DMS153 treated with DMSO at 0.1 percent for 48 hours (cell line): ENCODE measurements at regions not wholly inside any gene's neighbourhood (a gene's known extent, or its start where the extent isn't known, plus 50 kb on each side); places are given as distances from the start of the nearest gene placed in this dataset.
"Not testable (repeated sequence)": the region's sequence is repeated elsewhere in the genome, so short reads cannot be mapped to it uniquely, and the experiment has no call there.

ENCODE experiments used
- DNase-seq: peaks from one replicate; lab custom pipeline; 2025; ENCODE audit not compliant: unreplicated experiment; lab: John Stamatoyannopoulos, UW

DNA sequence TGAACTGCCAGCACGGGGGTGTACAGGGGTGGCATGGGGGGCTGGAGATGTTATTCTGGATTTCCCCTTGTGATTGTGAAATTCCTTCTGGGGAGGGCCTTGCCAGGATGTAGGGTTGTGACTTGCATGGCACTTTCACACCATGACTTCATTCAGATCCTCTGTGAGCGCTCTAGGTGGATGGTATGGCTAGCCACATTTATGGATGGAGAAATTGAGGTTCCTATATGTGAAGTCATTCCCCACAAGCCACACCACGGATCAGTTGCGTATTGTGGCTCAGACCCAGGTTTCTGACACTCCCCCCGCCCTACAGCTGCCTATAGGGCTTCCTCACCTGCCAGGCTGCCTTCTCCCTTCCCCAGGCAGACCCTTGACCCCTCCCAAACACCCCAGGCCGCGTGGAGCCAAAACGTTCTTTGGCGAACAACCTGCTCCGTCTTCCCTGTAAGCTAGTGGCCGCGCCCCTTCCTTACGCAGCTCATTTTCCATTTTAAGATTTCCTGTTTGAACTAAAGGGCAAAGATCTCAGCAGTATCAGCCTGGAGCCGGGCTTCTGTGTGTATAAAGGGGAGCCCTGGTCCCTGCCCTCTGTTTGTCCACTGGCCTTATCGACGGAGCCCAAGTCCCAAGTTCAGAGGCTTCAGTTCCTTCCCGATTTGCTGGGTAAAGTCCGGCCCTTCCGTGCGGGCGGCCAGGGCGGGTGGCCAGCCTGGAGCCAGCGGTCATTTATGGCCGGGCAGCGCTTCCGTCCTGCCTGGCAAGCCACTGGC is 97.8 kb upstream of the KLF4 start:
- DNase-seq = peak; percentile 11

DNA sequence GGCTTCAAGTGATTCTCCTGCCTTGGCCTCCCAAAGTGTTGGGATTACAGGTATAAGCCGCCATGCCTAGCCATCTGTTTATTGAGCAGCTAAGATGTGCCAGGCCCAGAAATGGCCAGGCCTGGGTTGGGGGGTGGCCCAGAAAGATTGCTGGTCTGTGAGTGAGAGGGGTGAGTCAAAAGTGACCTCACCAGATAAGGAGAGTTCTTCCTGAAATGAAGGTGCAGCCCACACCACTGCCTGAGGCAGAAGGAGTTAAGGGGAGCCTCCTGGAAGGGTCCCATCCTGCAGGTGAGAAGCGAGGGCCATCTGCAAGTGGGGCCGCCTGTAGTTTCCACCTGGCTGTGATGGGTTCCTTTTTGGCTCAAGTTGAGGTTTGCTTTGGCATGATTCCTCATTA is 96.9 kb upstream of the KLF4 start:
- DNase-seq = no peak

DNA sequence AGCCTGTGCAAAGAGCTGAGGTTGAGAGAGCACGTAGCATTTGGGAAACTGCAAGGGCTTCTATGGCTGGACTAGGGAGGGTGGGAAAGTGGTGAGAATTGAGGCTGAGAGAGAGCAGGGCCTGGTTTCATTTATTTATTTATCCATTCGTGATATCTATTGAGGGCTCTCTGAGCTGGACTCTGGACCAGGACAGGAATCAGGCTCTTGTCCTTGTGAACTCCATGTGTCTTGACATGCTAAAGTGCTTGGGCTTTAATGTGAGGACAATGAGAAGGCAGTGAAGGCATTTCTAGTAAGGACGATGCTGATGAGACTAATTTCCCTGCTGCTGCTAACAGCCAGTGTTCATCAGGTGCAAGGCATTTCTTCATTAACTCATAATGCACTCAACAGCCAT is 95.9 kb upstream of the KLF4 start:
- no peak for DNase-seq

DNA sequence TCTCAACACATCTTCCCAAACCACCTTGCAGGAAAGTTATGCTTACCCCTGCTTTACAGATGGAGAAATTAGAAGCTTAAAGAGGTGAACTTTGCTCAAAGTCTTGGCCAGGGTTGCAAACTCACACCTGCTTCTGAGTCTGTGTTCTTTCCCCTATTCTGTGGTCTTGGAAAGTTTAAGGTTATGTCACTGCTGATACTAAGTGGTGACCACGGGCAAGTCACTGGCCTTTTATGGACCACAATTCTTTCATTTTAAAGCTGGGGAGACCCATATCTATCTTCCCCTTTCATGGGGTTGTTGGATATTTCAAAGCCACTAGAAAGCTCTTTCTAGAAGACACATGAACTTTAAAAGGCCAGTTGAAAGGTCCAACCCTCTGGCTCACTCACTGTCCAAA is 95.4 kb upstream of the KLF4 start:
- DNase-seq = no peak

DNA sequence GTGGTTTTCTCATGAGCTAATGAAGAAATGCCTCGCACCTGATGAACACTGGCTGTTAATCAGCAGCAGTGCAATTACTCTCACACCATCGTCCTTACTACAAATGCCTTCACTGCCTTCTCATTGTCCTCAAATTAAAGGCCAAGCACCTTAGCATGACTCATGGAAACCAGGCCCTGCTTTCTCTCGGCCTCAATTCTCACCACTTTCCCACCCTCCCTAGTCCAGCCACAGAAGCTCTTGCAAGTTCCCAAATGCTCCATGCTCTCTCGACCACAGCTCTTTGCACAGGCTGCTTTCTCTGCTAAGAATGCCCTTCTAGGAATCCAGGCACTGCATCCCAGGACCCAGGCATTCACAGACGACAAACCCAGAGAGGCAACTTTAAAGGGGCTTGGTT is 94.6 kb upstream of the KLF4 start:
- DNase-seq = no peak

DNA sequence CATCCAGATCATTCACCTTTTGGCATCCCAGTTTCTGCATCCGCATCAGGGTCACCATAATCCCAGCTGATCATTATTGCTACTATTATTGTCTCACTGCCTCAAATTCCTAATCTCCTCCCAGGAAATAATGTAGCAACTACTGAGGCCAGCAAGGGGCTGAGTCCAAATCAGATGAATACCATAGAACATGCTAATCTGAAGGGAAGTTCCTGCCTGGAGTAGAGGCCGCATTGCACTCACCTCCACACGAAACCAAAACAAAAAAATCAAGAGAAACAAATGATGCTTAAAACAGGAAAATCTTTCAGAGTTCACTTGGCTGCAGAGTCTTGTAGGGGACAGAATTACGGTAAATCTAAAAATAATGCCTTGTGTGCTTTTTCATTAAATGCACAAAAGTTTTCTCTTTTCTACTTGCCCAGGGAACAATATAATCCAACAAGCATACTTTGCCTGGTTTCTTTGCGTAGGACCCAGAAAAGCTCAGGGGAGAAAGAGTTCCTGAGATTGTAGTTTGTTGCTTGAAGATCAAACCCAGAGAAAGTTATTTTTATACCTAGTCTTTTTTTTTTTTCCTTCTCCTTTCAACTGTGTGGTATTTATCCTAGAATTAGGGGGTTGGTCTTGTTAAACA is 87.7 kb upstream of the KLF4 start:
- no peak for DNase-seq

DNA sequence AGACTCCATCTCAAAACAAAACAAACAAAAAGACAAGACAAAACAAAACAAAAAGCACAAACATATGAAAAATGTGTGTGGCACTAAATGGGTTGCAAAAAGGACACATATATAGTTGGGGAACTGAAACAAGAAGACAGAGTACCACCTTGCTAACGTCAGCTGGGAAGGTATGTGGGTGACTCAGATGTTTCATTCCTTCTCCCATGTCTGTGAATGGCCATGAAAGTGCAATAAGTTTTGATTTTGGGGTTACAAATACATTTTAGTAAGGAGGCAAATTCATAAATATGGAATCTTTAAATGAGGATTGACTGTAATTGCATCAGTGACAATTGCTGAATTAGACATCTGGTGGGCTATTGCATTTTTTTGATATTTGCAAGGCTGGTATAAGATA is 81.6 kb upstream of the KLF4 start:
- DNase-seq = no peak

DNA sequence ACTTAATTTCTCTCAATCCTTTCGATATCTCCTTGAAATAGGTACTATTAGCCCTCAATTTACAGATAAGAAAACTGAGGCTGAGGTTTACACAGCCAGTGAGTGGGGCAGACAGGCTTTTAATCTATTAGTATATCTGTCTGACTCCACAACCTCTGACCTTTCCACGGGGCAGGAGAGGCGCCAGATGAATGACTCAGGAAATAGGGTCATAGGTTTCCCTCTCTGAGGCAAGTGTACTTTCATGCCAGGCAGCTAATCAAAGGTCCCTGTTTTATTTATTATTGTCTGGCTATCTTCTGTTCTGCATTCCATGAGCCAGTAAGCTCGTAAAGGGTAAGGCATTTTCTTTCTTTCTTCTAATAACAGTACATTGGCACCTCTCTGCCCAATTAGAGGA is 79.6 kb upstream of the KLF4 start:
- no peak for DNase-seq

DNA sequence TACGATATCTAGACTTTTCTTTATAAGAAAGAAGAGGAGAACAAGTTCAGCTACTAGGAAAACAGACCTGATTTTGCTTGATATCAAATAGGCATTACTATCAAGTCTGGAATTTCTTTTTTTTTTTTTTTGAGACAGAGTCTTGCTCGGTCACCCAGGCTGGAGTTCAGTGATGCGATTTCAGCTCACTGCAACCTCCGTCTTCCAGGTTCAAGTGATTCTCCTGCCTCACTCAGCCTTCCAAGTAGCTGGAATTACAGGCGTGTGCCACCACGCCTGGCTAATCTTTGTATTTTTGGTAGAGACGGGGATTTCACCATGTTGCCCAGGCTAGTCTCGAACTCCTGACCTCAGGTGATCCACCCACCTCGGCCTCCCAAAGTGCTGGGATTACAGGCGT is 78.8 kb upstream of the KLF4 start:
- not testable (repeated sequence) for DNase-seq

DNA sequence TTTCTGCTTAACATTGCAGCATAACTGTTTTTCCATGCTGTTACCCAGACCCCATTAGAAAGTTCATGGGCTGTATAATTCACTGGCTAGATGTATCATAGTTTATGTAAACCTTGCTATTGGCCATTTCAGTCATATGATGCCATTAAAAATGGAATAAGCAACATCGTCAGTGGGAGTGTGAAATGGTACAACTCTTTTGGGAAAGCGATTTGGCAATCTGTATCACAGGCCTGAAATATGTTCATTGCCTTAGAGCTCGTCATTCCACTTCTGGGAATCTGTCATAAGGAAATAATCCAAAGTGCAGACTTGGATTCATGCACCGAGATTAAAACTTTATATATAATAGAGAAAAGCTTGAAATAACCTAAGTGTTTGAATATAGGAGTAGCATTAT is 77.9 kb upstream of the KLF4 start:
- DNase-seq = no peak

DNA sequence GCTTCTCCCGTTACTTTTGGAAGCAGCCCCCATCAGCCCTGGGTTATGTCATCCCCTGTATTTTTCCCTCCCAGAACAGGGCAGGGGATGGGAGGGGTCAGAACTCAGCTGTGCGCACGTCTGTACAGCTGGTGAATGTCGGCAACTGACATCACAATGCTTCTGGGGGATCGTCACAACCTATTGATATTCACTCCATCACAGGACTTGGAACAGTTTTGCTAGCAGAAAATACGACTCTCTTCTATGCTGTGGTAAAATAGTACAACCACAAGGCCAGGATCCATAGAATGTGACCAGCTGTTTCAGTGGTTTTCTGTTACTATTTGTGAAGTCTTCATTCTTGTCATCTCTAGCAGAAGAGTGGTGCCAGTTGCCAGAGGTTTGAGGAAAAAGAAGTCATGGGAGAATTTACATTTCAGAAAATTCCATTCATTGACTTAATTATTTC is 77.1 kb upstream of the KLF4 start:
- DNase-seq = no peak

DNA sequence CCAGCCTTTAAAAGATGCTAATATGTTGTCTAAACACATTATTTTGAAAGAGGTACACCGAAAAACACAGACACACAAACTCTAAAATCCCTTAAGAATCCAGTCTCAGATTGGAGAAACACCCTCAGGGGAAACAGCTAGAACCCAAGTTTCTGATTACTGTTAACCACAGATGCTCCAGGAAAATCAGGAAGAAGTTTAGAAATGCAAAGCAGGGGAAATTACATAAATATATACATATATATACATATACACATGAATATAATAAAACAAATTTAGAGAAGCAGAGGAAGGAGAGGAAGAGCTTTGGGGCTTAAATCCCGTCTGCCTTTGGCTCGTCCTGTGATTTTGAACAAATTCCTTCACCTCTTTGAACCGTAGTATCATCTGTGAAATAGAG is 73.2 kb upstream of the KLF4 start:
- no peak for DNase-seq

DNA sequence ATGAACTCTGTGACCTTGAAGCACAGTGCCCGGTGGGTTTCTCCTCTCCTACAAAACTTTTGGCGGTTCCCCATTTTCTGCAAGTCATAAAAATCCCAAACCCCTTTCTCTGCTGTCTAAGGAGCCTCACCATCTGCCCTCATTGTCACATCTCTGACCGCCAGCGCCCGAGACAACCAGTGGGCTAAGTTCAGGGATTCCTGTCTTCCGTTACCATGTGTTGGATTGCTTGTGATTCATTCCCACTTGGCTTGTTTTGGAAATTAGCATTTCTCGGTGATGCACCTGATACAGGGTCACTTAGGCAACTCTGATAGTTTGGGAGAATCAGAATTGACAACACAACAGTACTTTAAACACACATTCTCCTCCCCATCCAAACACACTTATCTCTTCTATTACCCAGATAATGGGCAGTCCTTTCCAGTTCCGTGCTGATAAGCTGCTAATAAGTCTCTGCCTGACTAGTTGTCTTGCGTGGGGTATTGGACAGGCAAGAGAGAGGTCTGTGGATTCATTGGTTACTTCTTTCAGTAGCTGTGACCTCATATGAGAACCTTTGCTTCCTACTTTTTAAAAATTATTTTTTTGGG is 70.0 kb upstream of the KLF4 start:
- DNase-seq = no peak

DNA sequence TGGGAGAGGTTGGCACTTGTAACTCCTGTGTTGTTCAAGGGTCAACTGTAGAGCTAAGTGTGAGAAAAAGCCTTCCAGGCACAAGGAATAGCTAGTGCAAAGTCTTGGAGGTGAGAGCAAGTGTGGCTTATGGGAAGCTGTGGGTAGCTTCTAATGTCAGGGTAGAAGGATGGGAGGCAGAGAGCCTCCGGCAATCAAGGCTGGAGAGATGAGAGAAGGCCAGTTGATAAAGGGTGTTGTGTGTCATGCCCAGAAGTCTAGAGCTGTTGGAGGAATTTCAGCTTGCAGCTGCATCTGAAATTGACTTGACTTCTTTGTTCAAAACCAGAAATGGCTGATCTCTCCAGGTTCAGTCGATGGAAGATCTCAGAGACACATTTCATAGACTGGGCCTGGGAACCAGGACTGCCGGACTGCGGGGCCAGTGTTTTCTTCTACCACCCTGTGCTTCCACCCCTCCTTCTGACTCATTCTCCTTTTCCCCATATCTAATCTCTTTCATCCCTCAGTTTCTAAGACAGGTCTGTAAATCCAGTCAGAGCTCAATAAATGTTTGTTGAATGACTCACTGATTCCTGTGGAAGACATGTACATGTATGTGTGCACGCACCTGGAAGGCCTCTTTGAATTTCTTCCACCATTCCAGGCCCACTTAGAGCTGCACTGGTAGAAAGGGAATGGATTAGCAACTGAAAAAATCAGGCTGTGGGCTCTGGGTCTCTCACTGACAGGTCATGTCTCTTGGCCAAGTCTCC is 67.8 kb upstream of the KLF4 start:
- DNase-seq = no peak

DNA sequence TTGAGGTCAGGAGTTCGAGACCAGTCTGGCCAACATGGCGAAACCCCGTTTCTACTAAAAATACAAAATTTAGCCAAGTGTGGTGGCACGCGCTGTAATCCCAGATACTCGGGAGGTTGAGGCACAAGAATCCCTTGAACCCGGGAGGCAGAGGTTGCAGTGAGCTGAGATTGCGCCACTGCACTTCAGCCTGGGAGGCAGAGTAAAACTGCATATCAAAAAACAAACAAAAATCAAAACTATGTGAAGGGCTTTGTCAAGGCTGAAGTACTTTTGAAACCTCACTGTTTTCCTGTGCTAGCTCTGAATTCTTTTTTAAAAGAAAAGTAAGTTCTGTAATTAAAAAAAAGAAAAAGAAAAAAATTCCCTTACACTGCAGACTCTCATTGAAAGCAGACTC is 65.1 kb upstream of the KLF4 start:
- DNase-seq = no peak

DNA sequence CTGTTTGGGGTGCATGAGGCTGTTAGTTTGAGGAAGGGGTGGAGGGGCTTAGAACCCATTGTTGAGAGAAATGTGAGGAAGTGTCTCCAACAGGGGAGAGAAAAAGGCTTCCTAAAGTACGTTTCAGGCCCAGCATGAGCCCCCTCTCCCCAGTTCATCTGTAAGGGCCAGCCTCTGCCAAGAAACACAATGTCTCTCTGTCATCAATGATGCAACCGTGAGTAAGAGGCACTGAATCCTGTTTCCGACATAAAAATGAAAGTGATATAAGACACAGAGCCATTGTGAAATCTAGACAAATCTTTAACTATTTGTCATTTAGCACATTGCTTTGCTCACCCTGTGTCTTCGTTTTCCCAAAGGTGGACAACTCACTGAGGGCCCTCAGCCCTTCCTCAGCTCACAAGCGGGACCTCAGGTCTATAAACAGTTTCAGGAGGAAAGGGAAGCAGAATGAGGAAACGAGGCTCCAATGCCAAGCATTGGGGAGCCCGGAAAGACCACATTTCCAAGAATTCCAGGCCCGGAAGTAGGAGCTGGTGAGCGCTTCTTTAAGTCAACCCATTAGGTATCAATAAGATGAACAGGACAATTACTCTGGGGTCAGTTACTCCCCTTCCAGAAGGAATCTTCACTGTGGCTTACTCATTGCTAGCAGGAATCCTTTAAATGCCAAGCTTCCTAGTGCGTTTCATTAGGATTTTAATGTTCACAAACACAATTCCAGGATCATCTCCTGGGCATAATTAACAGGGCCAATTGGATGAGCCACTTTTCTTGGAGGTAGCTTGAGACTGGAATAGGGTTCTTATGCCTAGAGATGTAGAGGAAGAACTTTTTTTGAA is 59.0 kb upstream of the KLF4 start:
- no peak for DNase-seq

DNA sequence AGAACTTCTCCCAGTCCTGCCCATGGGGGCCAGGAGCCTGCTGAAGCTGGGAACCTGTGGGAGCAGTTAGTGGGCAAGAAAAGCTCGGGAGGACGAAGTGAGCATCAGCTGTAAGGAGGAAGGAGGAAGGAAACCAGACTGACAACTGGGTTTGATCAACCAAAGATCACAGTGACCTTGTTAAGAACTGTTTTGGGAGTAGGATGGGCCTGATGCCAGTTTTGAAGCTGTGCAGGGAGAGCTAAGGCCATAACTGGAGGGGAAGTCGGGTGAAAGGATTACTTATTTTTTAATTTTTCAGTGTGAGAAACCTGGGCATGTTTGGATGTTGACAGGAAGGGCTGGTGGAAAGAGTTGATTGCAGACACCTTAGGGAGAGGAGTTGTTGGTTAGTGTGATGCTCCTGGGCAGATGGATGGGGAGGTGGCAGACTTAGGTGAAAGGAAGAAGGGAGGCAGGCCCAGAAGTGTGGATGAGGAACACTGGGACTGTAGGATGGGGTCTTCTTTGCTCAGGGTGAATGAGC is 58.3 kb upstream of the KLF4 start:
- no peak for DNase-seq

DNA sequence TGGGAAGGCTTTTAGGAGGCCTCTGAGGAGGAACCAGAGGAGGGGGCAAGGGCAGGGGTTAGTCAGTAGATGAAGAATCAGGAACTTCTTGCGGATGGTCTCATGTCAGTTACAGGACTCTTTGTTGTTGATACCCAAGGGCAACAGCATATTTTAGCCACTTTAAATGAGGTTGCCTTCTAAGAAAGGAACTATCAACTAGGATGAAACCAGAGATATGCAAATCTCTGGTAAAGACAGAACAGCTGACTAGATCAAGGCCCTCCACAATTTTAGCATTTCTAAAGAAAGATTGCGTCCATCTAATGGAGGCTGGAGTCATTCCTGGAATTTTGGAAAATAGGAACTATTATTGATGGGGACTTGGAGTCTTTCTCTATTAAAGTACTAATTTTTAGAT is 57.7 kb upstream of the KLF4 start:
- DNase-seq = no peak

DNA sequence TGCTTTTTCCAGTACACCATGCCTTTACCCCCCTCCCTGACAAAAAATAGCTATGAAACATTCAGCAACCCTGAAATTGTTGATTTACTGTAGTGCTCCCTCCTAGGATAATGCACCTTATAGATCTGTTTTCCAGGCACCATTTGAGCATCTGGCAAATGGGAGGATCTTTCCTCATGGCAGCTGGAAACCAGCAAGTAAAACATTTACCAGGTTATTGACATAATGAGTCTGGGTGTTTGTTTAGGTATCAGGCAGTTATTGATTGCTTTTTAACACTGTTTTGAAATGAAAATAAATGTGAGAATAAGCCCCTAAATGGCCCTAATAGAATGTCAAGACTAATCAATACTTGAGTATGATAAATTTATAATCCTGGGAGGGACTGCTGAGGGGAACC is 57.3 kb upstream of the KLF4 start:
- no peak for DNase-seq

DNA sequence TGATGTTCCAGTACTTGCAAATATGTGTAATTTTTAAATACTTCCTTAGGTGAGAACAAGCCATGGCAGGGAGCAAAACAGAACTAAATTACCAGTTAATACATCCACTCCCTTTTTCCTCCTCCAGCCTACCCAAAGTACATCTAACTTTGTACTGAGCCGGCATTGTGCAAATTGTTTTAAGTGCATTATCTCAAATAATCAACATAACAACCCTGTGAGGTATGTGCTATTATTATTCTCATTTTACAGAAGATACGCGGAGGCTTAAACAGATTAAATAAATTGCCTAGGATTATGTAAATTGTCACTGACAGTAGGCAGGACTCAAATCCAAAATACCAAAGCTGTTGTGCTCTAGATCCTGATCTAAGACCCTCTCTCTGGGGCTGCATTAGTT is 55.5 kb upstream of the KLF4 start:
- no peak for DNase-seq
